ENCODE measurements at regions not wholly inside any gene's neighbourhood (a gene's known extent, or its start where the extent isn't known, plus 50 kb on each side); places are given as distances from the start of the nearest gene placed in this dataset.

- H3K9ac ChIP-seq (ENCODE audit: low read length): no peak overlapping the region
- DNase-seq (ENCODE audit: low read depth, low spot score): no peak
- RAD21 ChIA-PET (ENCODE audit: low non-redundant PET in 1 of 2, low total read pairs in 2 of 2, uncharacterized antibody in 2 of 2, unreplicated experiment in 2 of 2): no interaction called here
- no peaks in the 10 kb centered on the region for H3K4me1 ChIP-seq (ENCODE audit: control insufficient read depth in 1 of 2, insufficient read depth in 2 of 2, low read length in 2 of 2)
- no peaks in the 10 kb centered on the region for H3K79me2 ChIP-seq (ENCODE audit: insufficient read depth, low read length)
- H2AFZ ChIP-seq (ENCODE audit: low read depth, low read length, poor library complexity, severe bottlenecking): no peak overlapping the region
- H3K27ac ChIP-seq (ENCODE audit: low read depth, low read length): no peak overlapping the region
- no peaks in the 10 kb centered on the region for H3K27me3 ChIP-seq (ENCODE audit: insufficient read depth, low read length)
- no peaks in the 10 kb centered on the region for H3K36me3 ChIP-seq (ENCODE audit: control insufficient read depth in 1 of 2, insufficient read depth in 2 of 2, low read length in 2 of 2)
- no peak for ATAC-seq
- POLR2A ChIA-PET: no interaction called here
- TF ChIP-seq EZH2 (IDR thresholded peaks at IDR 0.05): no peak
- no peak for TF ChIP-seq ELF1 (IDR thresholded peaks at IDR 0.05; ENCODE audit: borderline replicate concordance, low read depth)
- TF ChIP-seq EGR1 (IDR thresholded peaks at IDR 0.05; ENCODE audit: low read depth): no peak
- no peak for TF ChIP-seq EZH2phosphoT487 (IDR thresholded peaks at IDR 0.05; ENCODE audit: borderline replicate concordance)
- no peak for TF ChIP-seq FOSL1 (IDR thresholded peaks at IDR 0.05; ENCODE audit: low read depth)
- TF ChIP-seq SP1 (IDR thresholded peaks at IDR 0.05; ENCODE audit: low read depth): no peak
- no peak for TF ChIP-seq CEBPB (IDR thresholded peaks at IDR 0.05; ENCODE audit: low read depth)
- no peak for TF ChIP-seq POLR2A (IDR thresholded peaks at IDR 0.05; ENCODE audit: borderline replicate concordance, extremely low read depth, insufficient read depth, insufficient read length)
- no peak for TF ChIP-seq CBX3 (IDR thresholded peaks at IDR 0.05; ENCODE audit: low read depth)
- TF ChIP-seq ZBTB33 (IDR thresholded peaks at IDR 0.05; ENCODE audit: extremely low read depth, insufficient replicate concordance, low read length): no peak
- no peak for TF ChIP-seq JUND (IDR thresholded peaks at IDR 0.05)
- TF ChIP-seq YY1 (IDR thresholded peaks at IDR 0.05; ENCODE audit: extremely low read depth, insufficient replicate concordance, low read depth, low read length): no peak
- no peak for TF ChIP-seq TCF7L2 (IDR thresholded peaks at IDR 0.05; ENCODE audit: borderline replicate concordance, extremely low read depth, insufficient read depth, insufficient read length)
- H3K9me2 ChIP-seq (ENCODE audit: insufficient read depth): no peaks in the 10 kb centered on the region; the same call in 1 of the 2 replicates
- no peaks in the 10 kb centered on the region for H3K9me3 ChIP-seq (ENCODE audit: control insufficient read depth in 1 of 2, insufficient read depth in 1 of 2, low read depth in 1 of 2, low read length in 2 of 2)
- no peak overlapping the region for H3K4me2 ChIP-seq (ENCODE audit: low read length)
- H4K20me1 ChIP-seq (ENCODE audit: insufficient read depth): no peaks in the 10 kb centered on the region
- intact Hi-C loops (cut with micrococcal nuclease): no loop called here
- CTCF ChIA-PET: no interaction called here
- BruUV-seq (replicated peaks): no TSS peak
- no peak overlapping the region for H3K4me3 ChIP-seq (replicated peaks in 1 of 2; ENCODE audit: low read depth in 1 of 2, low read length in 2 of 2)
These were observed 52.9 kb upstream of the PRNP start for GRCh38 chr20:4633379-4633778.
